ENCODE measurements at regions not wholly inside any gene's neighbourhood (a gene's known extent, or its start where the extent isn't known, plus 50 kb on each side); places are given as distances from the start of the nearest gene placed in this dataset.
"Not testable (repeated sequence)": the region's sequence is repeated elsewhere in the genome, so short reads cannot be mapped to it uniquely, and the experiment has no call there.

DNA sequence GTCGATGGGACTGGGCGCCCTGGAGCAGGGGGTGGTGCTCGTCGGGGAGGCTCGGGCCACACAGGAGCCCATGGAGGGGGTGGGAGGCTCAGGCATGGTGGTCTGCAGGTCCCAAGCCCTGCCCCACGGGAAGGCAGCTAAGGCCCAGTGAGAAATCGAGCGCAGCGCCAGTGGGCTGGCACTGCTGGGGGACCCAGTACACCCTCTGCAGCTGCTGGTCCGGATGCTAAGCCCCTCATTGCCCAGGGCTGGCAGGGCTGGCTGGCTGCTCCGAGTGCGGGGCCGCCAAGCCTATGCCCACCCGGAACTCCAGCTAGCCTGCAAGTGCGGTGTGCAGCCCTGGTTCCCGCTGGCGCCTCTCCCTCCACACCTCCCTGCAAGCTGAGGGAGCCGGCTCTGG lies 249.3 kb downstream of the USP46 start:
- not testable (repeated sequence) for H3K4me1 Mint-ChIP-seq; H3K4me3 Mint-ChIP-seq; H3K36me3 Mint-ChIP-seq (ENCODE audit: low read depth); H3K27ac Mint-ChIP-seq; ATAC-seq (replicated peaks)
- Mint-ChIP-seq H3K27me3 (peaks cover 14% of the 10 kb centered on the region), H3K9me3 (peaks cover 14% of the 10 kb centered on the region)

DNA sequence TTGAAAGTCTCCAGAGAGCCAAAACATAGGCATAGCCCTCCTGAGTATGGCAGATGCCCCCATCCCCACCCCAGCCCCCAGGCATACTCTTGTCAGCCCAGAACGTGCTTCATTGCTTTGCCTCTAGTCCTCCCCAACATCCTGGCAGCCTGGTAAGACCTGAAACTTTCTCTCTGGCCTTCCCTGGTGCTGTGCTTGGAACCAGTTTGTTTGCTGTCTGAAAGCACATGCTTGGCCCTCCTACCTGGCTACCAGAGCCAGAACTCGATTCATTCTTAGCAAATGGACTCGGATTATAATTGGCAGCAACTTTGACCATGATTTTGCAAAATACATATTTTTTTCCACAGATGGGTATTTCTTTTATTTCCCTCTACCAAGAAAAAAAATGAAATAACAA lies 248.1 kb downstream of the USP46 start:
- no peak overlapping the region for H3K27ac Mint-ChIP-seq
- no peak overlapping the region for H3K4me3 Mint-ChIP-seq
- H3K4me1 Mint-ChIP-seq, result no peaks in the 10 kb centered on the region
- no peak for ATAC-seq (replicated peaks)
- H3K27me3 Mint-ChIP-seq, result peaks cover 11% of the 10 kb centered on the region
- H3K36me3 Mint-ChIP-seq (ENCODE audit: low read depth), result no peaks in the 10 kb centered on the region
- H3K9me3 Mint-ChIP-seq, result peaks cover 14% of the 10 kb centered on the region

DNA sequence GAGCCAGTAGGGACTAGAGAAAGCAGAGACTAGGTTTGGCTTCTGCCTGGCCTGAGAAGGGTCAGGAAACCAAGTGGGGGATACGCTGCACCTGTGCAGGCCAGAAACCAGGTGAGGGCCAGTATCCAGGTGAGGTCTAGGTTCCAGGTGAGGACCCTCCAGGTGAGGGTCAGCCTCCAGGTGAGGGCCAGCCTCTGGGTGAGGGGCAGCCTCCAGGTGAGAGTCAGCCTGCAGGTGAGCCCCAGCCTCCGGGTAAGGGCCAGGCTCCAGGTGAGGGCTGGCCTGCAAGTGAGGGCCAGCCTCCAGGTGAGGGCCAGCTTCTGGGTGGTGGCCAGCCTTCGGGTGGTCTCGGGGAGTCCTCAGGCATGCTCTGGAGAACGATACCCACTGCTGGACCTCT lies 238.8 kb downstream of the USP46 start:
- Mint-ChIP-seq H3K9me3 (peaks cover 5% of the 10 kb centered on the region), H3K4me3 (no peak overlapping the region), H3K4me1 (no peaks in the 10 kb centered on the region), H3K27me3 (no peaks in the 10 kb centered on the region), H3K36me3 (ENCODE audit: low read depth) (no peaks in the 10 kb centered on the region), H3K27ac (no peak overlapping the region)
- no peak for ATAC-seq (replicated peaks)

DNA sequence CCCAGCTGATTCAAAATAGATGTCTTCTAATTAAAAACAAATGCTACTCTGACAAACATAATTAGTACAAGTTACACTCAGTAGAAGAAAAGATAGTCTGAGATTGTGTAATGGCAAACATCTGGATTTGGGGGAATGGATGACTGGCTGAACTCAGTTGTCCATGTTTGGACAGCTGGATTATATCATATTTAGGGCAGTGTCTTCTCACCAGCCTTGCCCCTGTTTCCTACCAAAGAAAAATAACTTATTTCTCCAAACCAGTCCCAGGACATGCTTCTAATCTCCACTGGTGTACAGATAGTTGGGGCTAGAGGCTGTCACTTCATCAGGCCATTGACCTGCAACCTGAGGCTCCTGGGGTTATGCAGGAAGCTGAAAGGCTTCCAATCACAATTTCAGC lies 237.3 kb downstream of the USP46 start:
- Mint-ChIP-seq H3K36me3 (ENCODE audit: low read depth) (no peaks in the 10 kb centered on the region), H3K4me3 (no peak overlapping the region), H3K4me1 (no peaks in the 10 kb centered on the region), H3K27me3 (no peaks in the 10 kb centered on the region), H3K9me3 (peaks cover 5% of the 10 kb centered on the region), H3K27ac (no peak overlapping the region)
- no peak for ATAC-seq (replicated peaks)

DNA sequence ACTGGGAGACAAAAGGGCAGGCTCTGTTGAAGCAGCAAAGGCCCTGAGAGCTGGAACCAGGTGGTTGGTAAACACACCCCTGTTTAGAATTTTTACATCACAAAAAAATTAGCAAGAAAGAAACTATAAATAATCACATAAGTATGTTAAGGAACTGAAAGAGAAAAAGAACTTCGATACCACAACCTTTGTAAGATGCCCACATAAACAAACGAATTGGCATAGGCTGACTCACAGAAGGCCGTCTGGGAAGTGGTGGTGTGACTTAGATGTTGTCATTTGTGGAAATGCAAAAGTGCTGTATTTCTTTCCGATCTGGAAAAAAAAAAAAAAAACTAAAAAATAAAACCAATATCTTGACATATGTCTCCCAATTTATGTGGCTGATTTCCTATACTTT lies 235.1 kb downstream of the USP46 start:
- peaks cover 1% of the 10 kb centered on the region for H3K9me3 Mint-ChIP-seq
- H3K36me3 Mint-ChIP-seq (ENCODE audit: low read depth), result no peaks in the 10 kb centered on the region
- ATAC-seq (replicated peaks), result no peak
- no peak overlapping the region for H3K4me3 Mint-ChIP-seq
- no peaks in the 10 kb centered on the region for H3K27me3 Mint-ChIP-seq
- no peaks in the 10 kb centered on the region for H3K4me1 Mint-ChIP-seq
- H3K27ac Mint-ChIP-seq, result no peak overlapping the region

DNA sequence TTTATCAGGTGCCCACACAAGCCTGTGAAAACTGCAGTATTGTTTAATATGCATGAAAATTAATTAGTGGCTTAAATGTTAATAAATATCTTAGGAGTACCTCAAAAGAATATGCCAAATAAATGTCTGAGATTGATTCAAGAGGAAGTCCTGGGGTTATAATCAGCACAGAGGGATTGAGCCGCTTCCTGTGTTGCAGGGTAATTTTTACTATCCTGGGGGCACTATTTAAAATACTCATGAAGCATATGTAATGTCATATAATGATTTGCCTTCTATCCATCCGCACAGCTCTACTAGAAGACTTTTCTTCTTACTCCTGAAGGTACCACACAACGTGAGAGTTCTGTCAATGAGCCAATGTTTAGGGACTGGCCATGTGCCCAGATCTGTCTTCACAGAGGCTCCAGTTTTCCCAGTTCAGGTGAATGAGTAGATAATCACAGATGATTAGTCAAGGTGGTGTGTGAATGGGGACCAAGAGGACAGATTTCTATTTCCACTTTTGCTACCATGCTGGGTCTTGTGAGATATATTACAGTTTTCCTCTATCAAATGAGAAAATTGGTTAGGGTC lies 233.3 kb downstream of the USP46 start:
- no peaks in the 10 kb centered on the region for H3K4me1 Mint-ChIP-seq
- no peak for ATAC-seq (replicated peaks)
- no peak overlapping the region for H3K4me3 Mint-ChIP-seq
- no peaks in the 10 kb centered on the region for H3K36me3 Mint-ChIP-seq (ENCODE audit: low read depth)
- H3K27ac Mint-ChIP-seq, result no peak overlapping the region
- H3K27me3 Mint-ChIP-seq, result no peaks in the 10 kb centered on the region
- no peaks in the 10 kb centered on the region for H3K9me3 Mint-ChIP-seq

DNA sequence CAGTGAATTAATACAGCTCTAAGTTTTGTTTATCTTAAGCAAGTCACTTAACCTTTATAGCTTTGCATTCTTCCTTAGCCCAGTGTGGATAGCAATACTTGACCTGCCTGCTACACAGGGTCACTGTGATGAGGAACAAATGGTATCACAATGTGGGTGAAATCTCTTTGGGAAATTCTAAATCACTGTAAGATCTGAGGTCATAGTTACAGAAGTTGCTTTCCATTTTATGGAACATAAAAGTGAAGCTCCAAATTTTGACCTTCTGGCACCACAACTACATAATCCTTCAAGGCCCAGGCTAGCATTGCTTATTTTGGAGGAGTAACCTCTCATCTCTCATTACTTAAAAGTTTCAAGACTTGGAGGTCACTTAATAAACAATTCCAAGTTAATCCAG lies 227.7 kb downstream of the USP46 start:
- H3K4me3 Mint-ChIP-seq, result no peak overlapping the region
- H3K4me1 Mint-ChIP-seq, result no peaks in the 10 kb centered on the region
- no peak overlapping the region for H3K27ac Mint-ChIP-seq
- no peak for ATAC-seq (replicated peaks)
- no peaks in the 10 kb centered on the region for H3K27me3 Mint-ChIP-seq
- no peaks in the 10 kb centered on the region for H3K9me3 Mint-ChIP-seq
- H3K36me3 Mint-ChIP-seq (ENCODE audit: low read depth), result no peaks in the 10 kb centered on the region

DNA sequence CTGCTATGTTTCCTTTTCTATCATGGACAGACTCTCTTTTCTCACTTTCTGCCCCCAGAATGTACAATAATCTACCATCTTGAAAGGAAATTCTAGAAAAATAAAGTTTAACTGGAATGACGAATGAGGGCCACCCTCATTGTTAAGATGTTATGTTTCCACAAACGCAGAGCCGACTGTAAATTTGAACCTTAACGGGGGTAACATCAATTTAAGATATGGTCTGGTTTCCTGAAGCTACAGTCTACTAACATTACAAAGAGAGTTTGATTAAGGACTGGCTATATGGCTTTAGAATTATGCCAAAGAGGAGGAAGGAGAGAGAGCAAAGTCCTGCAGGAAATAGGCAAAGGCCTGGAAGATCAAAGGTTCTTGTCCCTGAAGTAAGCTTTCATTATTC lies 227.2 kb downstream of the USP46 start:
- no peak for ATAC-seq (replicated peaks)
- Mint-ChIP-seq H3K4me1 (no peaks in the 10 kb centered on the region), H3K9me3 (no peaks in the 10 kb centered on the region), H3K36me3 (ENCODE audit: low read depth) (no peaks in the 10 kb centered on the region), H3K4me3 (no peak overlapping the region), H3K27ac (no peak overlapping the region), H3K27me3 (no peaks in the 10 kb centered on the region)

DNA sequence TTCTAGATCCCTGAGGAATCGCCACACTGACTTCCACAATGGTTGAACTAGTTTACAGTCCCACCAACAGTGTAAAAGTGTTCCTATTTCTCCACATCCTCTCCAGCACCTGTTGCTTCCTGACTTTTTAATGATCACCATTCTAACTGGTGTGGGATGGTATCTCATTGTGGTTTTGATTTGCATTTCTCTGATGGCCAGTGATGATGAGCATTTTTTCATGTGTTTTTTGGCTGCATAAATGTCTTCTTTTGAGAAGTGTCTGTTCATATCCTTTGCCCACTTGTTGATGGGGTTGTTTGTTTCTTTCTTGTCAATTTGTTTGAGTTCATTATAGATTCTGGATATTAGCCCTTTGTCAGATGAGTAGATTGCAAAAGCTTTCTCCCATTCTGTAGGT lies 216.6 kb downstream of the USP46 start:
- H3K27ac Mint-ChIP-seq, H3K9me3 Mint-ChIP-seq, H3K4me3 Mint-ChIP-seq: not testable (repeated sequence)

DNA sequence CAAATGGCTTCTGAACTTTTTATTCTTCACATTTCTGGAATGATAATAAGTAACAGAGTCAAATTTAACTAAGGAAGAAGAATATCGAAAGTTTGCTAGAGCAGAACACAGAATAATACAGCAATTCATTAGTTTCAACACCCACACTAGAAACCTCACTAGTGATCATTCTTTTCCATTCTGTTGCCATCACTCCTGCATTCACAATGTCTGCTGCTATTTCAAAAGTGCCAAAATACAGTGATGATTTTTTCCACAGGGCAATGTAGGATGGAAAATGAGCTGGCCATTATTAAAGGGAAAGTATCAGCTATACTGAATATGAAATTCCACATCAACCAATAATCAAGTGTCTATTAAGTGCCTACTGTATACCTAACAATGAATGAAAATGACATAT lies 186.7 kb downstream of the USP46 start:
- Mint-ChIP-seq H3K4me3 (no peak overlapping the region), H3K27ac (no peak overlapping the region), H3K36me3 (ENCODE audit: low read depth) (no peaks in the 10 kb centered on the region), H3K9me3 (peaks cover 6% of the 10 kb centered on the region), H3K4me1 (no peaks in the 10 kb centered on the region), H3K27me3 (peaks cover 17% of the 10 kb centered on the region)
- no peak for ATAC-seq (replicated peaks)

More for the DNA sequence above, 216.6 kb downstream of the USP46 start:
- H3K27me3 Mint-ChIP-seq; H3K36me3 Mint-ChIP-seq (ENCODE audit: low read depth); ATAC-seq (replicated peaks); H3K4me1 Mint-ChIP-seq: not testable (repeated sequence)

DNA sequence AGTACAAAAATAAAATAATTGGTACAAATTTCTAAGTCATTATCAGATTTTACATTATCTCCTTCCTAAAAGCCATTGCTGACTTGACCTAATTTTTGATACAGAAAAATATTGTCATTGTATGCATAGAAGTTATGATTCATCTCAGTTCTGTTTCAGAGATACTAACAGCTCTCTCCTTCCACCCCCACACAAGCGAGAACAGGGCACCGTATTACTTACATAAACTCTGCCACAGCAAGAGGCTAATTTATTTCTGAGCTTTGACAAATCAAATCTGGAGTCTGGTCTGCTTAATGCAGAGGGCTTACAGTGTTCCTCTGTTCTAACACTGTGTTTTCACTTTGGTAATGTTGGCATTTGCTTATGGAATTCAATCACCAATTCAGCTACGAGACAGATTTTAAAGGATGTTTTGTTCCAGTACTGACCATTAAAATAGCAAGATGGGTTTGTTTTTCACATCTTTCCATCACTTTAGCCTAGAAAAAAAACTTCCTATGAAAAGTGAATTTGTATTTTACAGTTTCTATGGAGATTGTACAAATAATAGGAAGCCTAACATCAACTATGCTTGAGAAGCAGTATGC lies 181.8 kb downstream of the USP46 start:
- Mint-ChIP-seq H3K27me3 (peaks cover 12% of the 10 kb centered on the region), H3K4me3 (no peak overlapping the region), H3K4me1 (no peaks in the 10 kb centered on the region), H3K36me3 (ENCODE audit: low read depth) (no peaks in the 10 kb centered on the region), H3K9me3 (no peaks in the 10 kb centered on the region), H3K27ac (no peak overlapping the region)
- ATAC-seq (replicated peaks), result peak; percentile 52

DNA sequence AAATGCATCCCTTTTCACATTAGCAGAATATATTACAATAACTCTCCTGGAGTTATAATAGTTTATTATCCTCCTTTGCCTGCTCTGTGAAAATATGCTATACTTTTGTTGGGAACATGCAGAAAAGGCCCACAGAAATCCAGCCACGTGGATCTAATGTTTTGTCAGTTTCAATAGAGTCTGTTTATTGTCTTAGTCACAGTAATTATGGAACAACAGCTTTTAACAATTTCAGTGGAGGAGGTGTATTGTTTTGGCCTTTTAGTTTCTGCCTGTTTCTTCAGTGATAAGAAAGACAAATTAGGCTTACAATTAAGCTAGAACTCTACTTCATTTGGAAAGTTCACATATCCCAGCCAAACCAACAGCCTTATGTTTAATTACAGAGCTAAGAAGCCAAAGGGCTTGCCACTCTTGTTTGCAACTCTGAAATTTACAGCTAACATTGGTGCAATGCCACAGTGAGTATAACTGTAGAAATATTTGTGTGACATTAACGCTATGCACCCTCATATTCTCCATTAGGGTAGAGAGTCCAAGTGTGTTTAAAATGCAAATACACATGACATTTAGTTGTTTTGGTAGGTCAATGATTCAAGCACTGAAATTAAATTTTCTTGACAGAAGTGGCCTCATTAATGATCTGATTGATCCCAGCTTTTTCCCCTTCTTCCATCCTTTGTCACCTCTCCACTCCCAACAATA lies 175.8 kb downstream of the USP46 start:
- H3K4me3 Mint-ChIP-seq, result no peak overlapping the region
- H3K9me3 Mint-ChIP-seq, result no peaks in the 10 kb centered on the region
- no peaks in the 10 kb centered on the region for H3K36me3 Mint-ChIP-seq (ENCODE audit: low read depth)
- H3K27me3 Mint-ChIP-seq, result peaks cover 41% of the 10 kb centered on the region
- H3K4me1 Mint-ChIP-seq, result no peaks in the 10 kb centered on the region
- ATAC-seq (replicated peaks), result no peak
- no peak overlapping the region for H3K27ac Mint-ChIP-seq

DNA sequence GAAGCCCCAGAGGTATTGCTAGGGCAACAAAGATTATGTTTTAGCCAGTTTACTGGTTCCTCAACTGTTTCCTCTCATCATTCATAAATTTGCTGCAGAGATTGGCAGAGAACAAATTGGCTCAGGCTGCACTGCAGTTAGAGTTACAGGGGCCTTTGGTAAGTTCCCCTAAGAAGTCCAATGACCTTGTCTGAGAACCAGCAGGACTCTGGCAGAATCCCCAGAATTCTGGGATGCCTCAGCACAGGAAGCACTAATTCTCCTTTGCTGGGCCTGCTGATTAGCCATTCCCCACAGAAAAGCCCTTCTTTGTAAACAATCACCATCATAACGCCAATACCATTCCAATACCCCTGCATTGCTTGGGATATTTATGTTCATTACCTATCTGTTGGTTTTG lies 151.3 kb downstream of the USP46 start:
- no peak overlapping the region for H3K27ac Mint-ChIP-seq
- no peaks in the 10 kb centered on the region for H3K36me3 Mint-ChIP-seq (ENCODE audit: low read depth)
- H3K9me3 Mint-ChIP-seq, result no peaks in the 10 kb centered on the region
- ATAC-seq (replicated peaks), result no peak
- H3K27me3 Mint-ChIP-seq, result peaks cover 16% of the 10 kb centered on the region
- no peaks in the 10 kb centered on the region for H3K4me1 Mint-ChIP-seq
- H3K4me3 Mint-ChIP-seq, result no peak overlapping the region

DNA sequence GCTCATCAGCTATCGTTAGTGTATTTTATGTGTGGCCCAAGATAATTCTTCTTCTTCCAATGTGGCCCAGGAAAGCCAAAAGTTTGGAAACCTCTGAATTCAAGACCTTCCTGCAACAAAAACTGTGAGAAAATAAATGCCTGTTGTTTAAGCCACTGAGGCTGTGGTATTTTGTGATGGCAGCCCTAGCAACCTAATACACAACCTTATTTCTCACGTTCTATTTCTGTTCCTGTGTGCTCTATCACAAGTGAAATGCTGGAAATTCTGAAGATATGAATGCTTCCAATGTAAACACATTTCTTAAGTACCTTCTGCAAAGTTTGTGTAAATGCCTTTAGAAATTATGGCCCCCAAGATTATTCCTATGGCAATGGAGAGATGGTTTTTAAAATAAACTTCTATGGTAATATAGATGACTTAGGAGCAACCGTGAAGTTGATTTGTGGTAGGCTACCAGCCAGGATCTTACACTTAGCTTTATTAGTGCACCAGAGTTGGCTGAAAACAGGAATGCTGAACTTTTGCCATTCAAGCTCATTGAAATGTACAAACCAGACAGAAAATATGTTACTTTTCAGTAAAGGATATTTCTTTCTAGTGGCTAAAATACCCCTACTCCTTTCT lies 148.0 kb downstream of the USP46 start:
- no peak overlapping the region for H3K27ac Mint-ChIP-seq
- H3K27me3 Mint-ChIP-seq, result peaks cover 7% of the 10 kb centered on the region
- no peak for ATAC-seq (replicated peaks)
- H3K36me3 Mint-ChIP-seq (ENCODE audit: low read depth), result no peaks in the 10 kb centered on the region
- H3K9me3 Mint-ChIP-seq, result no peaks in the 10 kb centered on the region
- no peaks in the 10 kb centered on the region for H3K4me1 Mint-ChIP-seq
- no peak overlapping the region for H3K4me3 Mint-ChIP-seq

DNA sequence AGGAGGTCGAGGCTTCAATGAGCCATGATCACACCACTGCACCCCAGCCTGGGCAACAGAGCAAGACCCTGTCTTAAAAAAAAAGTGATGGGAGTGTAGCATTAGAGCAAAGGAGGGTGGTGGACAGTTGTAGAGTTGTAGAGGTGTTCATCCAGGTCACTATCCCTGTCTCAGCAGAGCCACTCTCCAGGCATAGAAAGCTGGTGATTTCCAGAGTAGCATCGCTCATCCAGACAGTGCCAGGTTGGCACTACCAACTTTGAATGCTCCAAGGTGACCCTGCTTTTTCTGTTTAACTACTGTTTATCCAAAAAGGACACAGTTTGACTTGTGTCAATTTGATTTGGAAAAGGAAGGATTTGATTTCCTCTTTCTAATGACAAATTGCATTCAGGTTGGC lies 147.3 kb downstream of the USP46 start:
- no peaks in the 10 kb centered on the region for H3K36me3 Mint-ChIP-seq (ENCODE audit: low read depth)
- peaks cover 11% of the 10 kb centered on the region for H3K27me3 Mint-ChIP-seq
- no peaks in the 10 kb centered on the region for H3K9me3 Mint-ChIP-seq
- no peak for ATAC-seq (replicated peaks)
- H3K4me1 Mint-ChIP-seq, result no peaks in the 10 kb centered on the region
- H3K27ac Mint-ChIP-seq, result no peak overlapping the region
- no peak overlapping the region for H3K4me3 Mint-ChIP-seq

Data from activated T-helper 17 cell treated with anti-CD3 and anti-CD28 coated beads, Interleukin-2, amount 50 U/mL, for 72 hours (primary cell).